HG02938 (cell line): ENCODE measurements at regions not wholly inside any gene's neighbourhood (a gene's known extent, or its start where the extent isn't known, plus 50 kb on each side); places are given as distances from the start of the nearest gene placed in this dataset.

Experiments used
- ATAC-seq: cut with Tn5 transposase; IDR thresholded peaks from one replicate; pipeline ENCODE4 v1.9.1; 2021; ENCODE audit warnings: mild to moderate bottlenecking, moderate library complexity; ENCODE audit not compliant: unreplicated experiment

- no peak for ATAC-seq
Observed at GRCh38 chr5:173557123-173557903, 59.1 kb downstream of the BOD1 start.

GRCh38 chr5:173556142-173557028, 60.1 kb downstream of the BOD1 start:
- ATAC-seq, result no peak

- ATAC-seq, result no peak
Observed at GRCh38 chr5:173554989-173555705, 61.3 kb downstream of the BOD1 start.

- ATAC-seq, result no peak
Observed at GRCh38 chr5:173554038-173554955, 62.2 kb downstream of the BOD1 start.

GRCh38 chr5:173550641-173551040, 65.8 kb downstream of the BOD1 start:
- ATAC-seq, result no peak

- no peak for ATAC-seq
Observed at GRCh38 chr5:173549644-173550043, 66.8 kb downstream of the BOD1 start.

GRCh38 chr5:173547579-173547978, 68.9 kb downstream of the BOD1 start:
- ATAC-seq, result peak; percentile 52

GRCh38 chr5:173542964-173543363, 73.5 kb downstream of the BOD1 start:
- no peak for ATAC-seq

- ATAC-seq, result no peak
Observed at GRCh38 chr5:173542159-173542558, 74.3 kb downstream of the BOD1 start.

- no peak for ATAC-seq
Observed at GRCh38 chr5:173538654-173539053, 77.8 kb downstream of the BOD1 start.

GRCh38 chr5:173538018-173538417, 78.4 kb downstream of the BOD1 start:
- no peak for ATAC-seq

- no peak for ATAC-seq
Observed at GRCh38 chr5:173537228-173537627, 79.2 kb downstream of the BOD1 start.

- ATAC-seq, result no peak
Observed at GRCh38 chr5:173535976-173536639, 80.3 kb downstream of the BOD1 start.

- no peak for ATAC-seq
Observed at GRCh38 chr5:173535166-173535975, 81.1 kb downstream of the BOD1 start.

- ATAC-seq, result no peak
Observed at GRCh38 chr5:173534664-173535063, 81.8 kb downstream of the BOD1 start.

- no peak for ATAC-seq
Observed at GRCh38 chr5:173534031-173534430, 82.4 kb downstream of the BOD1 start.

- no peak for ATAC-seq
Observed at GRCh38 chr5:173532689-173533250, 83.7 kb downstream of the BOD1 start.

GRCh38 chr5:173531863-173532262, 84.6 kb downstream of the BOD1 start:
- ATAC-seq, result no peak

- ATAC-seq, result no peak
Observed at GRCh38 chr5:173530547-173530946, 85.9 kb downstream of the BOD1 start.
